Epithelial cell of esophagus (primary cell): ENCODE measurements at regions not wholly inside any gene's neighbourhood (a gene's known extent, or its start where the extent isn't known, plus 50 kb on each side); places are given as distances from the start of the nearest gene placed in this dataset.

ENCODE experiments used
- DNase-seq: peaks from one replicate; pipeline ENCODE4 v3.0.0; 2010; ENCODE audit warnings: low read depth
- H3K4me3 ChIP-seq: 2 replicates; pipeline ENCODE4 v1.5.1; 2011; ENCODE audit warnings: mild to moderate bottlenecking, low read length, control low read depth
- TF ChIP-seq, protein P1 (sequence below): IDR thresholded peaks from 2 replicates; pipeline ENCODE4 v1.5.1; 2011; ENCODE audit warnings: low read depth, mild to moderate bottlenecking, low read length, control low read depth, inconsistent platforms; ENCODE audit not compliant: insufficient read depth; ENCODE audit errors: missing control alignments

DNA sequence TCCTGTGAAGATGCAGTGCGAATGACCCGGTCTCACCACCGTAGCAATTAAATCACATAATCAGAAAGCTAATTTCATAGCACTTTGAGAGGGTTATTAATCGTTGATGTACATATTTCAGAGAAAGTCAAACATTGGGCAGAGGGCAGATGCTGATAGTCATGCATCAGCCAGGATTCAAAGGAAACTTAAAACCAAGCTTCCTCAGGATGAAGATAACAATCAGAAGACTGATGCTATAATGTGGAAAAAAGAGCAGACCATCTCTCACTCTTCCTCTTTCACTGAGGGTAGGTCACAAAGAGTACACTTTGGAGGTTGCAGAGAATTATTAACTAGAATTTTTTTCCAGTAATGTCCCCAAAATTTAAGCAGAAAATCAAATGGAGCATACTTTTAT is 1027.7 kb upstream of the ZEB2 start:
- H3K4me3 ChIP-seq: no peak overlapping the region
- TF ChIP-seq, protein P1, sequence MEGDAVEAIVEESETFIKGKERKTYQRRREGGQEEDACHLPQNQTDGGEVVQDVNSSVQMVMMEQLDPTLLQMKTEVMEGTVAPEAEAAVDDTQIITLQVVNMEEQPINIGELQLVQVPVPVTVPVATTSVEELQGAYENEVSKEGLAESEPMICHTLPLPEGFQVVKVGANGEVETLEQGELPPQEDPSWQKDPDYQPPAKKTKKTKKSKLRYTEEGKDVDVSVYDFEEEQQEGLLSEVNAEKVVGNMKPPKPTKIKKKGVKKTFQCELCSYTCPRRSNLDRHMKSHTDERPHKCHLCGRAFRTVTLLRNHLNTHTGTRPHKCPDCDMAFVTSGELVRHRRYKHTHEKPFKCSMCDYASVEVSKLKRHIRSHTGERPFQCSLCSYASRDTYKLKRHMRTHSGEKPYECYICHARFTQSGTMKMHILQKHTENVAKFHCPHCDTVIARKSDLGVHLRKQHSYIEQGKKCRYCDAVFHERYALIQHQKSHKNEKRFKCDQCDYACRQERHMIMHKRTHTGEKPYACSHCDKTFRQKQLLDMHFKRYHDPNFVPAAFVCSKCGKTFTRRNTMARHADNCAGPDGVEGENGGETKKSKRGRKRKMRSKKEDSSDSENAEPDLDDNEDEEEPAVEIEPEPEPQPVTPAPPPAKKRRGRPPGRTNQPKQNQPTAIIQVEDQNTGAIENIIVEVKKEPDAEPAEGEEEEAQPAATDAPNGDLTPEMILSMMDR: no peak
- no peak for DNase-seq

DNA sequence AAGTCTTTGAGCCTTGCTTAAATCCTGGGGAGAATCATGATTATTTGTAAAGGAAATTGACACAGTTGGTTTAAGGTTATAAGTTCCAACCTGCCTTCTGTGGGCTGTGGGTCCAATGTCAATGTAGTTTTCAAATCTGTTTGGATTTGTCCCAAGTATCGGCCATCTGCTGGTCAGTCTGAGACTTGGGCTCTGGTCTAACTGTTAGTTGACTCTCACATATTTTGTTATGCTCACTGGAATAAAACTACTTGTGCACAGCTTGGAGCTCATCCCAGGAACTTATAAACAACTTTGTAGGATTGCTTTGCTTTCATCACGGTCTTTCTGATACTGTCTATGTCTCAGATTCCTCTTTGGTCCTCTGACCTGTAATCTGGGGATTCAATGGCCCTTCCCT is 1026.2 kb upstream of the ZEB2 start:
- H3K4me3 ChIP-seq: no peak overlapping the region
- TF ChIP-seq, protein P1: no peak
- peak; percentile 1 for DNase-seq

DNA sequence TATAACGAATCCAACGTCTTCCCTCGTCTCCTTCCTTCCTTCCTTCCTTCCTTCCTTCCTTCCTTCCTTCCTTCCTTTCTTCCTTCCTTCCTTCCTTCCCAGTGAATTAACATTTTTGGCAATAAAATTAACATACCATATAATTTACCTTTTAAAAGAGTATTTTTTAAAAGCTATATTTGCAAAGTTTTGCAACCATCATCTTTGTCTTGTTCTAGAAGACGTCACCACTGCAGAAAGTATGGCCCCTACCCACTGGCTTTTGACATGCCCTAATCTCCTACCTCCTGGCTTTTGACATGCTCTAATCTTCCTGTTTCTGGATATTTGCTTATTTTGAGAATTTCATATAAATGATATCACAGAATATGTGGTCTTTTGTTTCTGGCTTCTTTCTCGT is 1023.9 kb upstream of the ZEB2 start:
- no peak for DNase-seq
- no peak overlapping the region for H3K4me3 ChIP-seq
- TF ChIP-seq, protein P1: no peak

DNA sequence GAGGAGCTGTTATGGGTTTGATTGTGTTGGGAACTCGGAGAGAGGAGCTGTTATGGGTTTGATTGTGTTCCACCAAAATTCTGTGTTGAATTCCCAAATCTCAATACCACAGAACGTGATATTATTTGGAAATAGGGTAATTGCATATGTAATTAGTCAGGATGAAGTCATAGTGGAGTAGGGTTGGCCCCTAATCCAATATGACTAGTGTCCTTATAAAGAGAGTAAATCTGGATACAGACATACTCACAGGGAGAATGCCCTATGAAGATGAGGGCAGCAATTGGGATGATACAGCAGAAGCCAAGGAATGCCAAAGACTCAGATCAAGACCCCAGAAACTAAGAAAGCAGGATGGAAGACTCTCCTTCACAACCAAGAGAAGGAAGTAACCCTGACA is 1023.2 kb upstream of the ZEB2 start:
- no peak overlapping the region for H3K4me3 ChIP-seq
- TF ChIP-seq, protein P1: no peak
- DNase-seq: no peak

DNA sequence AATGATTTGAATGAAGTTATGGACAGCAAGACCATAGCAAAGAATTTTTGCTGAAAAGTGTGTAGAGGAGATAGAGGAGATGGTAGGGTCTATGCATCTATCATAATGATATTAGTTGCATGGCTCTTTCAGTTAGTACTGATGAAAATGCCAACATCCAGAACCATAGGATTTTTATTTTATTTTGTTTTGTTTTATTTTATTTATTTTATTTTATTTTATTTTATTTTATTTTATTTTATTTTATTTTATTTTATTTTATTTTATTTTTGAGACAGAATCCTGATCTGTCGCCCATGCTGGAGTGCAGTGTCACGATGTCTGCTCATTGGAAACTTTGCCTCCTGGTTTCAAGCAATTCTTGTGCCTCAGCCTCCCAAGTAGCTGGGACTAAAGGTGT is 1021.1 kb upstream of the ZEB2 start:
- H3K4me3 ChIP-seq: no peak overlapping the region
- DNase-seq: no peak
- TF ChIP-seq, protein P1: no peak

DNA sequence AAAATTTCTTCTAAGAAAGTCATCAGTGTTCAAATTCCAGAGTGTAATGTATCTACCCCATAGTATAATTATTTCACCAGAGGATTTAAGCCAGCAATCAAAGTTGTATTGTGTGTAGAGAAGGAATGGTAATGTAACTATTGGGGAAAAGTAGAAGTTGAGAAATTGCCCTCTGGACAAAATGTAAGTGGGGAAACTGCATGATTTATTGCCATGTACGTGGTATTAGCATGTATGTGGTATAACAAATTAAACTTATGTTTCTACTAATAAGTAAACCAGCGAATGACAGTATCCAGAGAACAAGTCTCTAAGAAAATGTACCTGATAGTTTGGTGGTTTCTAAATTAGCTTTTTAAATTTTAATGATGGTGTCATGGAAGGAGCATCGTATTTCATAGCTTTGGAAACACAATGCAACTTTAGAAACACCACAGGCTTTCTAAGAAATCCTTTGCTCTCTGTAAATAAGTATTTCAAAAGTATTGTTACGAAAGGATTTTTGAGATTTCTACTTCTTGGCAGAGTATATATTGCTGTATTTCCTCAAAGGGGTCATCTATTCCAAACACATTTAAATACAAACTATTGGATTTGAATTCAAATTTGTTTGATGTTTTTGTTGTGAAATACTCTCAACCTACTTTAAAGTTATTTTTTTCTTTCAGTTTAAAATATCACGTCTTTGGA is 1018.9 kb upstream of the ZEB2 start:
- DNase-seq: no peak
- TF ChIP-seq, protein P1: no peak
- no peak overlapping the region for H3K4me3 ChIP-seq

DNA sequence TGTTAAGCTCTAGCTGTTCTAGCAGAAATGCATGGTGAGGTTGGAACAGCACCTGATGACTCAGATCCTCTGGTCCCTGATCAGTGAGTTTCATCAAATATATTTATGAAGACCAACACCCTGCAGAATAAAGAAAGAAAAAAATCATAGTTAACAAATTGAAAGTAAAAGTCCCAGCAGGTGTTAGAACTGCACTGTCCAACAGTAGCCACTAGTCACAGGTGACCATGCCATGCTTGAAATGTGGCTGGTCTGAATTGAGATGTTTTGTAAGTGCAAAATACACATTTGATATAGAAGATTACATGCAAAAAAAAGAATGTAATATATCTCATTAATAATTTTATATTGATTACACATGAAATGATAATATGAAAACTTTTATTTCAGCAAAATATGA is 1010.7 kb upstream of the ZEB2 start:
- H3K4me3 ChIP-seq: no peak overlapping the region
- DNase-seq: peak; percentile 9
- TF ChIP-seq, protein P1: peak; percentile 11
